BJ (cell line): ENCODE measurements at regions not wholly inside any gene's neighbourhood (a gene's known extent, or its start where the extent isn't known, plus 50 kb on each side); places are given as distances from the start of the nearest gene placed in this dataset.

Experiments
- CTCF ChIA-PET: fragments of 350-600 bp; formaldehyde crosslinking; extraction: SDS; loops from one replicate; lab custom pipeline; 2021; ENCODE audit warnings: antibody characterized with exemption, inconsistent platforms; lab: Yijun Ruan, JAX
- POLR2A ChIA-PET: fragments of 300-600 bp; sonication (Branson Sonifier 250); formaldehyde crosslinking; extraction: SDS; loops from one replicate; lab custom pipeline; 2021; ENCODE audit warnings: antibody characterized with exemption; lab: Charles Lee
- DNase-seq: peaks from one replicate; pipeline ENCODE4 v3.0.0-alpha.2; 2011; ENCODE audit warnings: low read depth
- H3K27me3 ChIP-seq: 2 replicates; pipeline ENCODE4 v1.6.0; 2011; ENCODE audit warnings: low read length; ENCODE audit not compliant: control insufficient read depth, insufficient read depth
- H3K36me3 ChIP-seq: 2 replicates; pipeline ENCODE4 v1.5.1; 2011; ENCODE audit warnings: low read length; ENCODE audit not compliant: control insufficient read depth, insufficient read depth
- H3K4me3 ChIP-seq: 2 replicates; pipeline ENCODE4 v1.5.1; 2011; ENCODE audit warnings: low read depth, mild to moderate bottlenecking, control low read depth, low read length
- CTCF ChIP-seq: IDR thresholded peaks from 2 replicates; pipeline ENCODE4 v1.5.1; 2011; ENCODE audit warnings: low read depth, mild to moderate bottlenecking, control low read depth, inconsistent platforms, low read length, moderate library complexity; ENCODE audit not compliant: insufficient read depth

GRCh38 chr2:128651000-128651399, 332.3 kb upstream of the HS6ST1 start:
- ChIA-PET POLR2A (no interaction called here), CTCF (interaction anchor here (1.0 to 1.4 kb wide), 2 partner anchors 9 to 86 kb away, joined by 3 to 4 read pairs; no protein-coding TSS in a partner anchor)
- Histone ChIP-seq H3K27me3 (peaks cover 2% of the 10 kb centered on the region; the same call in 1 of the 2 replicates), H3K36me3 (no peaks in the 10 kb centered on the region), H3K4me3 (no peak overlapping the region)
- no peak for DNase-seq
- no peak for TF ChIP-seq CTCF

GRCh38 chr2:128654408-128654807, 335.7 kb upstream of the HS6ST1 start:
- DNase-seq, result no peak
- ChIA-PET CTCF (interaction anchor here (0.8 kb wide), 1 partner anchor 350 kb away, joined by 3 read pairs; no protein-coding TSS in a partner anchor), POLR2A (no interaction called here)
- Histone ChIP-seq H3K27me3 (peaks cover 5% of the 10 kb centered on the region), H3K36me3 (no peaks in the 10 kb centered on the region), H3K4me3 (no peak overlapping the region)
- no peak for TF ChIP-seq CTCF

- no peak for DNase-seq
- no peak overlapping the region for H3K4me3 ChIP-seq
Observed at GRCh38 chr2:128660836-128661235, 342.2 kb upstream of the HS6ST1 start.

GRCh38 chr2:128661311-128661710, 342.6 kb upstream of the HS6ST1 start:
- H3K27me3 ChIP-seq, result peaks cover 6% of the 10 kb centered on the region
- TF ChIP-seq CTCF, result no peak
- no peaks in the 10 kb centered on the region for H3K36me3 ChIP-seq
- DNase-seq, result no peak
- ChIA-PET CTCF (no interaction called here), POLR2A (no interaction called here)
- no peak overlapping the region for H3K4me3 ChIP-seq

More at GRCh38 chr2:128660836-128661235, 342.2 kb upstream of the HS6ST1 start:
- CTCF ChIA-PET, result no interaction called here
- Histone ChIP-seq H3K27me3 (peaks cover 8% of the 10 kb centered on the region), H3K36me3 (no peaks in the 10 kb centered on the region)
- no peak for TF ChIP-seq CTCF
- POLR2A ChIA-PET, result no interaction called here

GRCh38 chr2:128662051-128662471, 343.4 kb upstream of the HS6ST1 start:
- POLR2A ChIA-PET, result no interaction called here
- CTCF ChIA-PET, result no interaction called here
- Histone ChIP-seq H3K36me3 (no peaks in the 10 kb centered on the region), H3K27me3 (peaks cover 6% of the 10 kb centered on the region), H3K4me3 (no peak overlapping the region)
- no peak for TF ChIP-seq CTCF
- no peak for DNase-seq
